NCI-H460 (cell line): ENCODE measurements at regions not wholly inside any gene's neighbourhood (a gene's known extent, or its start where the extent isn't known, plus 50 kb on each side); places are given as distances from the start of the nearest gene placed in this dataset.

Source experiments
- DNase-seq: peaks from one replicate; pipeline ENCODE4 v3.0.0-alpha.2; 2016; ENCODE audit warnings: low read depth; ENCODE audit errors: extremely low read depth

- DNase-seq, result no peak
These were observed 589.4 kb upstream of the SOX11 start for GRCh38 chr2:5102823-5103222.

- no peak for DNase-seq
These were observed 580.6 kb upstream of the SOX11 start for GRCh38 chr2:5111581-5111980.

GRCh38 chr2:5119046-5119445, 573.1 kb upstream of the SOX11 start:
- no peak for DNase-seq

GRCh38 chr2:5121121-5121520, 571.1 kb upstream of the SOX11 start:
- no peak for DNase-seq

GRCh38 chr2:5121642-5122041, 570.5 kb upstream of the SOX11 start:
- DNase-seq, result peak; percentile 17

GRCh38 chr2:5123582-5124196, 568.5 kb upstream of the SOX11 start:
- no peak for DNase-seq

- DNase-seq, result no peak
These were observed 567.0 kb upstream of the SOX11 start for GRCh38 chr2:5125017-5125730.

GRCh38 chr2:5132281-5132680, 559.9 kb upstream of the SOX11 start:
- DNase-seq, result no peak

- DNase-seq, result no peak
These were observed 551.8 kb upstream of the SOX11 start for GRCh38 chr2:5140347-5140746.

GRCh38 chr2:5144159-5144558, 548.0 kb upstream of the SOX11 start:
- no peak for DNase-seq

- no peak for DNase-seq
These were observed 547.1 kb upstream of the SOX11 start for GRCh38 chr2:5145053-5145452.

GRCh38 chr2:5145801-5146200, 546.4 kb upstream of the SOX11 start:
- no peak for DNase-seq

GRCh38 chr2:5148392-5149085, 543.6 kb upstream of the SOX11 start:
- no peak for DNase-seq

GRCh38 chr2:5150871-5151270, 541.3 kb upstream of the SOX11 start:
- no peak for DNase-seq

GRCh38 chr2:5164776-5165525, 527.2 kb upstream of the SOX11 start:
- DNase-seq, result no peak

GRCh38 chr2:5172923-5173322, 519.3 kb upstream of the SOX11 start:
- no peak for DNase-seq

- DNase-seq, result no peak
These were observed 518.2 kb upstream of the SOX11 start for GRCh38 chr2:5173876-5174535.

GRCh38 chr2:5175231-5175630, 517.0 kb upstream of the SOX11 start:
- no peak for DNase-seq

- DNase-seq, result no peak
These were observed 515.4 kb upstream of the SOX11 start for GRCh38 chr2:5176764-5177163.

GRCh38 chr2:5183031-5183430, 509.2 kb upstream of the SOX11 start:
- DNase-seq, result no peak

- DNase-seq, result no peak
These were observed 504.9 kb upstream of the SOX11 start for GRCh38 chr2:5187283-5187682.
